GM06990 (cell line): ENCODE measurements at regions not wholly inside any gene's neighbourhood (a gene's known extent, or its start where the extent isn't known, plus 50 kb on each side); places are given as distances from the start of the nearest gene placed in this dataset.
"Not testable (repeated sequence)": the region's sequence is repeated elsewhere in the genome, so short reads cannot be mapped to it uniquely, and the experiment has no call there.

ENCODE experiments used
- DNase-seq: peaks from one replicate; pipeline ENCODE4 v3.0.0-alpha.2; 2011; ENCODE audit not compliant: insufficient read length; ENCODE audit errors: extremely low read depth
- H3K27me3 ChIP-seq: replicated peaks from 2 replicates; pipeline ENCODE4 v1.6.0; 2011; ENCODE audit warnings: low read length; ENCODE audit not compliant: control insufficient read depth, insufficient read depth
- H3K36me3 ChIP-seq: 2 replicates; pipeline ENCODE4 v1.5.1; 2011; ENCODE audit warnings: low read length; ENCODE audit not compliant: control insufficient read depth, insufficient read depth
- H3K4me3 ChIP-seq: replicated peaks from 2 replicates; pipeline ENCODE4 v1.5.1; 2011; ENCODE audit warnings: low read depth, mild to moderate bottlenecking, control low read depth, low read length
- CTCF ChIP-seq: IDR thresholded peaks from 2 replicates; pipeline ENCODE4 v1.5.1; 2011; ENCODE audit warnings: low read length, control low read depth, mild to moderate bottlenecking, inconsistent platforms; ENCODE audit not compliant: insufficient read depth, poor library complexity, severe bottlenecking

GRCh38 chr10:113496111-113497109 is 56.4 kb upstream of the HABP2 start:
- H3K27me3 ChIP-seq: no peaks in the 10 kb centered on the region
- DNase-seq: no peak
- H3K36me3 ChIP-seq: no peaks in the 10 kb centered on the region
- no peak overlapping the region for H3K4me3 ChIP-seq
- TF ChIP-seq CTCF: no peak

GRCh38 chr10:113497198-113497597 is 55.7 kb upstream of the HABP2 start:
- no peaks in the 10 kb centered on the region for H3K36me3 ChIP-seq
- no peak overlapping the region for H3K4me3 ChIP-seq
- no peak for DNase-seq
- no peaks in the 10 kb centered on the region for H3K27me3 ChIP-seq
- TF ChIP-seq CTCF: no peak

GRCh38 chr10:113498997-113499396 is 53.9 kb upstream of the HABP2 start:
- TF ChIP-seq CTCF: no peak
- H3K27me3 ChIP-seq: no peaks in the 10 kb centered on the region
- H3K4me3 ChIP-seq: no peak overlapping the region
- H3K36me3 ChIP-seq: no peaks in the 10 kb centered on the region
- no peak for DNase-seq

- no peak for TF ChIP-seq CTCF
- Histone ChIP-seq H3K36me3 (no peaks in the 10 kb centered on the region), H3K4me3 (no peak overlapping the region), H3K27me3 (no peaks in the 10 kb centered on the region)
- no peak for DNase-seq
Measured at GRCh38 chr10:113499806-113500205, 53.0 kb upstream of the HABP2 start.

- not testable (repeated sequence) for DNase-seq, H3K27me3 ChIP-seq, H3K4me3 ChIP-seq, H3K36me3 ChIP-seq
Measured at GRCh38 chr10:113501031-113501430, 51.8 kb upstream of the HABP2 start.
